OCI-LY3 (cell line): ENCODE measurements at regions not wholly inside any gene's neighbourhood (a gene's known extent, or its start where the extent isn't known, plus 50 kb on each side); places are given as distances from the start of the nearest gene placed in this dataset.

Experiments
- H2AFZ ChIP-seq: fragments of 200-600, 300-600 bp; shearing (Covaris generic); 2 replicates; pipeline ENCODE4 v1.6.0; 2014; ENCODE audit warnings: antibody characterized with exemption, low read depth, low read length
- H3K27ac ChIP-seq: fragments of 200-600, 300-600 bp; sonication (generic); 2 replicates; pipeline ENCODE4 v1.5.1; 2014; ENCODE audit warnings: mild to moderate bottlenecking, low read length, moderate library complexity, mixed read lengths
- H3K27me3 ChIP-seq: fragments of 200-600, 300-600 bp; sonication (generic); 2 replicates; pipeline ENCODE4 v1.6.1; 2014; ENCODE audit warnings: low read depth, low read length, mixed read lengths
- H3K36me3 ChIP-seq: fragments of 200-600, 300-600 bp; sonication (generic); replicated peaks from 2 replicates; pipeline ENCODE3; 2014; ENCODE audit warnings: low read depth, low read length, mixed read lengths
- H3K4me1 ChIP-seq: fragments of 300-600, 200-600 bp; sonication (generic); 2 replicates; pipeline ENCODE4 v1.6.1; 2014; ENCODE audit warnings: low read length, mixed read lengths
- H3K4me2 ChIP-seq: fragments of 200-600, 300-600 bp; sonication (generic); 2 replicates; pipeline ENCODE4 v1.6.1; 2014; ENCODE audit warnings: low read length, mixed read lengths
- H3K4me3 ChIP-seq: fragments of 300-600, 200-600 bp; sonication (generic); 2 replicates; pipeline ENCODE4 v1.5.1; 2014; ENCODE audit warnings: antibody characterized with exemption, mild to moderate bottlenecking, low read length, moderate library complexity
- H3K79me2 ChIP-seq: fragments of 300-600, 200-600 bp; shearing (Covaris generic); 2 replicates; pipeline ENCODE4 v1.6.1; 2014; ENCODE audit warnings: mild to moderate bottlenecking, low read length, mixed read lengths
- H3K9ac ChIP-seq: fragments of 300-600, 200-600 bp; shearing (Covaris generic); 2 replicates; pipeline ENCODE4 v1.6.0; 2014; ENCODE audit warnings: mild to moderate bottlenecking, low read length, moderate library complexity
- H3K9me3 ChIP-seq: fragments of 200-600, 300-600 bp; shearing (Covaris generic); 2 replicates; pipeline ENCODE4 v1.6.1; 2014; ENCODE audit warnings: low read length, mixed read lengths; ENCODE audit not compliant: insufficient read depth
- H4K20me1 ChIP-seq: fragments of 200-600, 300-600 bp; sonication (generic); 2 replicates; pipeline ENCODE4 v1.6.1; 2016; ENCODE audit warnings: low read length, mixed read lengths; ENCODE audit not compliant: insufficient read depth
- EZH2phosphoT487 ChIP-seq: fragments of 200-600 bp; shearing (Covaris generic); IDR thresholded peaks from 2 replicates; pipeline ENCODE4 v1.6.1; 2018; ENCODE audit warnings: antibody characterized with exemption, mixed run types, low read depth
- TF ChIP-seq, protein P1 (sequence below): fragments of 200-600, 300-600 bp; sonication (generic); IDR thresholded peaks from 2 replicates; pipeline ENCODE4 v1.5.1; 2014; ENCODE audit warnings: antibody characterized with exemption, low read length, low read depth

DNA sequence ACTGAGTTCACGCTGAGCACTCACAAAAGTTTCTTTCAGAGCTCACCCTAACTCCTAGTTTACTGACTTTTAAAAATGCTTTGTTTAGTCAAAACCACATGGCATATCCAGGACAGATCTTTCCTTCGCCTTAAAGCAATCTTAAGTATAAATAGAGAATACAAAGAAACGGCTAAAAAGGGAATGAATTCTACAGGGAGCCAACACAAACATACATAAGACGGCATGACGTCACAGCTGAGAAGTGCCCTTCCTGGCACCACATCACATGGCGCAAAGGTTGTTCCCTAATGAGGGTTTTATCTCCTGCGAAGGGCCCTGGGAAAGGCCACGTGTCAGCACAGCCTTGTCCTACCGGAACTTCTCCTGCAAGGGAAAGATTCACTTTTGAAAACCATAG lies 141.3 kb downstream of the IRX1 start:
- TF ChIP-seq, protein P1, sequence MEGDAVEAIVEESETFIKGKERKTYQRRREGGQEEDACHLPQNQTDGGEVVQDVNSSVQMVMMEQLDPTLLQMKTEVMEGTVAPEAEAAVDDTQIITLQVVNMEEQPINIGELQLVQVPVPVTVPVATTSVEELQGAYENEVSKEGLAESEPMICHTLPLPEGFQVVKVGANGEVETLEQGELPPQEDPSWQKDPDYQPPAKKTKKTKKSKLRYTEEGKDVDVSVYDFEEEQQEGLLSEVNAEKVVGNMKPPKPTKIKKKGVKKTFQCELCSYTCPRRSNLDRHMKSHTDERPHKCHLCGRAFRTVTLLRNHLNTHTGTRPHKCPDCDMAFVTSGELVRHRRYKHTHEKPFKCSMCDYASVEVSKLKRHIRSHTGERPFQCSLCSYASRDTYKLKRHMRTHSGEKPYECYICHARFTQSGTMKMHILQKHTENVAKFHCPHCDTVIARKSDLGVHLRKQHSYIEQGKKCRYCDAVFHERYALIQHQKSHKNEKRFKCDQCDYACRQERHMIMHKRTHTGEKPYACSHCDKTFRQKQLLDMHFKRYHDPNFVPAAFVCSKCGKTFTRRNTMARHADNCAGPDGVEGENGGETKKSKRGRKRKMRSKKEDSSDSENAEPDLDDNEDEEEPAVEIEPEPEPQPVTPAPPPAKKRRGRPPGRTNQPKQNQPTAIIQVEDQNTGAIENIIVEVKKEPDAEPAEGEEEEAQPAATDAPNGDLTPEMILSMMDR = no peak
- TF ChIP-seq EZH2phosphoT487 = no peak
- no peak overlapping the region for H3K4me2 ChIP-seq
- H3K79me2 ChIP-seq = no peaks in the 10 kb centered on the region
- H3K27me3 ChIP-seq = no peaks in the 10 kb centered on the region
- no peak overlapping the region for H2AFZ ChIP-seq
- H3K4me1 ChIP-seq = no peaks in the 10 kb centered on the region
- H3K9ac ChIP-seq = no peak overlapping the region
- no peaks in the 10 kb centered on the region for H3K36me3 ChIP-seq
- H3K27ac ChIP-seq = no peak overlapping the region
- H3K9me3 ChIP-seq = no peaks in the 10 kb centered on the region
- no peaks in the 10 kb centered on the region for H4K20me1 ChIP-seq
- no peak overlapping the region for H3K4me3 ChIP-seq

DNA sequence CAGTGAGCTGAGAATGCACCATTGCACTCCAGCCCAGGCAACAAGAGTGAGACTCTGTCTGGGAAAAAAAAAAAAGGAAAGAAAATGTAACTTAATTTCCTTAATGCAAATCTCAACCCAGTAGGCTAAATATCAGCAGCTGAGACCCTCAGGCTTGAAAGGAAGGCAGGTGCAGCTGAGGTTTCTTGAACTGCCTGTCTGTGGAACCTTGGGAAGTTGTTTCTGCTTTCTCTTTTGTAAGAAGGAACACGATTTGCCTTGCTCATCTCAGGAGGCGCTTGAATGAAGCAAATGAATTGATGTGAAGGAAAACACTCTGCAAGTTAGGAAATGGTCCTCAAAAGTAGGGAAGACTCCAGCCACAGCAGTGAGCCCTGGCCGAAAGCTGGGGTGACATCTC lies 143.3 kb downstream of the IRX1 start:
- H3K27me3 ChIP-seq = no peaks in the 10 kb centered on the region
- no peaks in the 10 kb centered on the region for H3K36me3 ChIP-seq
- H3K4me2 ChIP-seq = no peak overlapping the region
- no peak overlapping the region for H2AFZ ChIP-seq
- H4K20me1 ChIP-seq = no peaks in the 10 kb centered on the region
- no peak overlapping the region for H3K9ac ChIP-seq
- H3K4me3 ChIP-seq = no peak overlapping the region
- TF ChIP-seq, protein P1 = no peak
- no peak for TF ChIP-seq EZH2phosphoT487
- H3K27ac ChIP-seq = no peak overlapping the region
- no peaks in the 10 kb centered on the region for H3K79me2 ChIP-seq
- no peaks in the 10 kb centered on the region for H3K4me1 ChIP-seq
- no peaks in the 10 kb centered on the region for H3K9me3 ChIP-seq

DNA sequence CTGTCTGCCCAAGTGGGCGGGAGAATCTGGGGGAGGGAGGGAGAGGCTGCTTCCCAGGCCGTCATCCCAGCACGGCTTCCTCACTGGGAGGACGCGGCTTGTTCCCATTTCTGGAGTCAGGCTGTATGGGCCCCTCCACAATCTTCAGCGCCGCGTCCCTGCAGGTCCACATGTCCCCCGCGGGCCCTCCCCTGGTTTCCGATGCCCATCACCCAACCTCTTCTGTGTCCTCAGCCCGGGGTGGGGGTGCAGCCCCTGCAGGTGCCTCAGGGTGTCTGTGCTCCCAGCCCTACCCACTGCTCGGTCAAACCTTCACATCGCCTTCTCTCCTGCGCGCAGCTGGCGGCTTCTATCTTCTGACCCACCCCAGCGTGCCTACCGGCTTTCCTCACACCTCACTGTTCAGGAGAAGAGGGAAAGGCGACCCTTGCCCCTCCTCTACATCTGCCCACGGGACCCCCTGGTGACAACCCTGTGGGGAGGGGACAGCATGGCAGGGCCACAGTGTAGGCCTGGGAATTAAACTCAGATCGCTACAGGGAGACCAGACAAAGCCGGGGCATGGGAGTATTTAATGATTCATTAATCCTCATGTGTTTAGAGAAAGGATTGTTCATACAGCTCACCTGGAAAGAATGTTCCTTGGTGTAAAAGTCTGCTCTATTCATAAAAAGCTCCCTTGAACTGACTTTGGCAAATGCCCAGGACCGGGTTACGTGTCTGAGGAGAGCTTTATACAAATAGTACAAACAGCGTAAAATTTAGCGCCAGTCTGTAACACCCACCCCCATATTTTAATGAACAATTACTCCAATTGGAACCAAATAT lies 145.1 kb downstream of the IRX1 start:
- Histone ChIP-seq H3K9ac (no peak overlapping the region), H3K36me3 (no peaks in the 10 kb centered on the region), H2AFZ (no peak overlapping the region), H3K4me1 (no peaks in the 10 kb centered on the region), H3K27me3 (no peaks in the 10 kb centered on the region), H3K79me2 (no peaks in the 10 kb centered on the region), H3K4me3 (no peak overlapping the region), H4K20me1 (no peaks in the 10 kb centered on the region), H3K4me2 (no peak overlapping the region), H3K27ac (no peak overlapping the region), H3K9me3 (no peaks in the 10 kb centered on the region)
- no peak for TF ChIP-seq EZH2phosphoT487
- TF ChIP-seq, protein P1 = no peak

DNA sequence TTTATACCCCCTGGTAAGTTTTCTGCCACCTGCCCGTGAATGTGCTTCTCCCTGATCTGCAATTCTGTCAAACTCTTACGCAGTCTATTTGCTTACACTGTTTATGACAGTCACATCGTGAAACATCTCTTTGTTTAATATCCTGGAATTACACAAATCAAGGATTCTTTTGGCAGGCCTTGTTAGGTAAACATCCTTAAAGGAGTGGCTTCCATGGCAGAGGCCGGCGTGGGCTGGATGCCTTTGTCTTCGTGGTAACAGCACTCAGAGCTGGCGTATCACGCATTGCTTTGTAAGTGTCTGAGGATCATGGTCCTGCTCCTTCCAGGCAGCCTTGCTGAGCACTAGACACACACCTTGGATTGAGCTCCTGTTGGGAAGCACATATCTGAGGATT lies 145.7 kb downstream of the IRX1 start:
- H3K36me3 ChIP-seq = no peaks in the 10 kb centered on the region
- H3K27me3 ChIP-seq = no peaks in the 10 kb centered on the region
- H3K79me2 ChIP-seq = no peaks in the 10 kb centered on the region
- H3K4me1 ChIP-seq = no peaks in the 10 kb centered on the region
- no peak overlapping the region for H3K27ac ChIP-seq
- H4K20me1 ChIP-seq = no peaks in the 10 kb centered on the region
- no peak overlapping the region for H2AFZ ChIP-seq
- no peak overlapping the region for H3K9ac ChIP-seq
- no peak overlapping the region for H3K4me2 ChIP-seq
- no peaks in the 10 kb centered on the region for H3K9me3 ChIP-seq
- TF ChIP-seq, protein P1 = no peak
- no peak for TF ChIP-seq EZH2phosphoT487
- H3K4me3 ChIP-seq = no peak overlapping the region
